Heart right ventricle (tissue), 16 donors: ENCODE measurements at regions not wholly inside any gene's neighbourhood (a gene's known extent, or its start where the extent isn't known, plus 50 kb on each side); places are given as distances from the start of the nearest gene placed in this dataset.

Experiments
- ATAC-seq, 8 donors: fragments of 200-7000 bp; cut with Tn5 transposase; one replicate each; pipeline ENCODE4 v1.9.1; 2020; ENCODE audit warnings: mild to moderate bottlenecking in 8 of 8, moderate library complexity in 8 of 8, moderate number of reproducible peaks in 1 of 8
- DNase-seq, 2 donors: peaks; one replicate each; pipeline ENCODE4 v3.0.0-alpha.2; 2020
- H3K27ac ChIP-seq, 10 donors: fragments of 200-600 bp; sonication (generic) in 2 of 10; one replicate each; pipeline versions ENCODE4 v1.5.0 to v1.8.0; 2020 to 2022; ENCODE audit warnings: mild to moderate bottlenecking in 3 of 10
- H3K27me3 ChIP-seq, 7 donors: fragments of 200-600 bp; one replicate each; pipeline ENCODE4 v1.8.0; 2021 to 2022; ENCODE audit warnings: mild to moderate bottlenecking in 2 of 7
- H3K36me3 ChIP-seq, 9 donors: fragments of 200-600 bp; sonication (generic) in 1 of 9; one replicate each; pipeline versions ENCODE4 v1.5.0 to v1.8.0; 2020 to 2022; ENCODE audit warnings: mild to moderate bottlenecking in 2 of 9
- H3K4me1 ChIP-seq, 9 donors: fragments of 200-600 bp; sonication (generic) in 1 of 9; one replicate each; pipeline versions ENCODE4 v1.5.0 to v1.8.0; 2020 to 2022; ENCODE audit warnings: mild to moderate bottlenecking in 4 of 9
- H3K4me3 ChIP-seq, 10 donors: fragments of 200-600 bp; sonication (generic) in 2 of 10; one replicate each; pipeline versions ENCODE4 v1.5.0 to v1.8.0; 2020 to 2022; ENCODE audit warnings: mild to moderate bottlenecking in 7 of 10, moderate library complexity in 2 of 10
- H3K9me3 ChIP-seq, 11 donors: fragments of 200-600 bp in 10 of 11; sonication (generic) in 2 of 11; one replicate each; pipeline versions ENCODE4 v1.5.0 to v1.8.0; 2013 to 2022; ENCODE audit warnings: mild to moderate bottlenecking in 2 of 11, control low read depth in 1 of 11, moderate library complexity in 1 of 11
- CTCF ChIP-seq, 9 donors: fragments of 200-600 bp; sonication (generic) in 2 of 9; IDR thresholded peaks; one replicate each; pipeline versions ENCODE4 v1.5.0 to v1.8.0; 2021 to 2022; ENCODE audit warnings: antibody characterized with exemption in 9 of 9, mild to moderate bottlenecking in 5 of 9, moderate library complexity in 1 of 9
- WGBS, 2 donors: extraction: QIAGEN DNeasy Blood & Tissue Kit; methylation state at CpG; one replicate each; pipeline ENCODE4 v1.1.7; 2013; ENCODE audit warnings: inconsistent platforms in 1 of 2; 5-methylcytosine and 5-hydroxymethylcytosine counted together
- intact Hi-C, 10 donors: fragments of 100-400 bp; cut with DNase I; formaldehyde crosslinking; loops; one replicate each; pipeline versions ENCODE4 v1.11.1 to v1.14.2; 2022
- donor health status: Arrhythmogenic right ventricular cardiomyopathy.
- donor health status: ischemic (EF 13 %, LVEDD 7.1; RV severe dilation, severe dysfunction).
- donor health status: healthy with polysubstance abuse.
- donor health status: DM: no; HTN: yes; CAD: no.
- donor health status: DM: no; HTN: no; CAD: no.
- donor health status: ischemic (EF 25% LVEDD 6.9; RV normal size, moderate dysfunction).
- donor health status: ischemic (EF 25% LVEDD 5.7; RV mildly dilated, moderate dysfunction).
- donor health status: healthy.
- donor health status: DM: yes; HTN: yes; CAD: no.
- donor health status: Ischemic cardiomyopathy.
- donor health status: ischemic (EF 35%, LVEDD 5.7; RV mildly dilated, moderate dysfunction).
- donor health status: nonischemic (EF 11% LVEDD 7.7; RV severe dilation, severe dysfunction).
- donor health status: DM: yes; HTN: yes; CAD: no.
- donor health status: PGD.
- donor health status: ischemic (EF 29% LVEDD 5.4; RV normal size, mild dysfunction).
- donor health status: nonischemic (EF 23%, LVEDD 6.1; RV moderate dilation, normal function).

- DNase-seq: no peak
- Histone ChIP-seq H3K27ac (peak overlapping the region in 1 of 10 donors; percentile 3), H3K4me3 (no peak overlapping the region), H3K9me3 (no peaks in the 10 kb centered on the region), H3K36me3 (no peaks in the 10 kb centered on the region), H3K4me1 (no peaks in the 10 kb centered on the region), H3K27me3 (no peaks in the 10 kb centered on the region)
- intact Hi-C loops: no loop called here
- no peak for ATAC-seq
- 83 to 88% methylated on average over 2 of the region's 2 CpGs for WGBS, 2 donors
- TF ChIP-seq CTCF (IDR thresholded peaks at IDR 0.05): no peak
Measured at GRCh38 chr4:27947302-27947701, 1086.7 kb downstream of the STIM2 start.

GRCh38 chr4:27964095-27964494, 1103.5 kb downstream of the STIM2 start:
- peaks cover 0 to 7% (median 0%) of the 10 kb centered on the region in 11 donors for H3K9me3 ChIP-seq
- no peak overlapping the region for H3K4me3 ChIP-seq
- no peak overlapping the region for H3K27ac ChIP-seq
- DNase-seq (no peak), ATAC-seq (no peak)
- H3K27me3 ChIP-seq: no peaks in the 10 kb centered on the region
- no peak for TF ChIP-seq CTCF (IDR thresholded peaks at IDR 0.05)
- H3K36me3 ChIP-seq: no peaks in the 10 kb centered on the region
- no peaks in the 10 kb centered on the region for H3K4me1 ChIP-seq
- intact Hi-C loops: no loop called here

GRCh38 chr4:27966664-27967063, 1106.0 kb downstream of the STIM2 start:
- Histone ChIP-seq H3K4me3 (no peak overlapping the region), H3K36me3 (no peaks in the 10 kb centered on the region), H3K4me1 (no peaks in the 10 kb centered on the region), H3K27ac (no peak overlapping the region), H3K9me3 (peaks cover 0 to 4% (median 0%) of the 10 kb centered on the region in 11 donors), H3K27me3 (no peaks in the 10 kb centered on the region)
- WGBS, 2 donors: 72 to 73% methylated on average over 3 of the region's 3 CpGs
- TF ChIP-seq CTCF (IDR thresholded peaks at IDR 0.05): no peak
- ATAC-seq (no peak), DNase-seq (no peak)
- intact Hi-C loops: no loop called here

- Histone ChIP-seq H3K4me1 (no peaks in the 10 kb centered on the region), H3K9me3 (no peaks in the 10 kb centered on the region), H3K4me3 (no peak overlapping the region), H3K27me3 (no peaks in the 10 kb centered on the region), H3K27ac (no peak overlapping the region), H3K36me3 (no peaks in the 10 kb centered on the region)
- intact Hi-C loops: no loop called here
- TF ChIP-seq CTCF (IDR thresholded peaks at IDR 0.05): no peak
- 63 to 65% methylated on average over 1 of the region's 1 CpG for WGBS, 2 donors
- DNase-seq (no peak), ATAC-seq (no peak)
Measured at GRCh38 chr4:27973056-27973455, 1112.4 kb downstream of the STIM2 start.

GRCh38 chr4:27973700-27974099, 1113.1 kb downstream of the STIM2 start:
- H3K4me1 ChIP-seq: no peaks in the 10 kb centered on the region
- no peaks in the 10 kb centered on the region for H3K9me3 ChIP-seq
- DNase-seq: no peak
- H3K4me3 ChIP-seq: no peak overlapping the region
- H3K36me3 ChIP-seq: no peaks in the 10 kb centered on the region
- H3K27ac ChIP-seq: no peak overlapping the region
- no peaks in the 10 kb centered on the region for H3K27me3 ChIP-seq
- ATAC-seq: no peak
- intact Hi-C loops: no loop called here
- no peak for TF ChIP-seq CTCF (IDR thresholded peaks at IDR 0.05)
- 87 to 96% methylated on average over 1 of the region's 1 CpG for WGBS, 2 donors
